BLaER1 treated with 17β-estradiol and CSF1 and Interleukin-3, amounts not matched to agents 10 nM and 100 nM (cell line): ENCODE measurements at regions not wholly inside any gene's neighbourhood (a gene's known extent, or its start where the extent isn't known, plus 50 kb on each side); places are given as distances from the start of the nearest gene placed in this dataset.

Source experiments
- H3K27ac ChIP-seq, 11 experiments: shearing (Covaris generic); formaldehyde crosslinking; 2 replicates each; pipeline ENCODE4 v1.8.1; 2022
- H3K27me3 ChIP-seq, 11 experiments: shearing (Covaris generic); formaldehyde crosslinking; 2 replicates each; pipeline ENCODE4 v1.8.1; 2022
- H3K36me3 ChIP-seq, 11 experiments: shearing (Covaris generic); formaldehyde crosslinking; 2 replicates each; pipeline ENCODE4 v1.8.1; 2022
- H3K4me1 ChIP-seq, 10 experiments: shearing (Covaris generic); formaldehyde crosslinking; 2 replicates each; pipeline ENCODE4 v1.8.1; 2022
- H3K4me2 ChIP-seq, 11 experiments: shearing (Covaris generic); formaldehyde crosslinking; 2 replicates each; pipeline ENCODE4 v1.8.1; 2022
- H3K4me3 ChIP-seq, 10 experiments: shearing (Covaris generic); formaldehyde crosslinking; 2 replicates each; pipeline ENCODE4 v1.8.1; 2022
- H3K9ac ChIP-seq, 11 experiments: shearing (Covaris generic); formaldehyde crosslinking; 2 replicates each; pipeline ENCODE4 v1.8.1; 2022
- H3K9me3 ChIP-seq, 11 experiments: shearing (Covaris generic); formaldehyde crosslinking; replicated peaks in 1 of 11; 2 replicates each; pipeline ENCODE4 v1.8.1; 2022
- H4K20me1 ChIP-seq, 11 experiments: shearing (Covaris generic); formaldehyde crosslinking; 2 replicates each; pipeline ENCODE4 v1.8.1; 2022
- Cebpa-rat ChIP-seq, 11 experiments: shearing (Covaris generic); IDR thresholded peaks; 2 replicates each; pipeline ENCODE4 v1.8.1; 2022

DNA sequence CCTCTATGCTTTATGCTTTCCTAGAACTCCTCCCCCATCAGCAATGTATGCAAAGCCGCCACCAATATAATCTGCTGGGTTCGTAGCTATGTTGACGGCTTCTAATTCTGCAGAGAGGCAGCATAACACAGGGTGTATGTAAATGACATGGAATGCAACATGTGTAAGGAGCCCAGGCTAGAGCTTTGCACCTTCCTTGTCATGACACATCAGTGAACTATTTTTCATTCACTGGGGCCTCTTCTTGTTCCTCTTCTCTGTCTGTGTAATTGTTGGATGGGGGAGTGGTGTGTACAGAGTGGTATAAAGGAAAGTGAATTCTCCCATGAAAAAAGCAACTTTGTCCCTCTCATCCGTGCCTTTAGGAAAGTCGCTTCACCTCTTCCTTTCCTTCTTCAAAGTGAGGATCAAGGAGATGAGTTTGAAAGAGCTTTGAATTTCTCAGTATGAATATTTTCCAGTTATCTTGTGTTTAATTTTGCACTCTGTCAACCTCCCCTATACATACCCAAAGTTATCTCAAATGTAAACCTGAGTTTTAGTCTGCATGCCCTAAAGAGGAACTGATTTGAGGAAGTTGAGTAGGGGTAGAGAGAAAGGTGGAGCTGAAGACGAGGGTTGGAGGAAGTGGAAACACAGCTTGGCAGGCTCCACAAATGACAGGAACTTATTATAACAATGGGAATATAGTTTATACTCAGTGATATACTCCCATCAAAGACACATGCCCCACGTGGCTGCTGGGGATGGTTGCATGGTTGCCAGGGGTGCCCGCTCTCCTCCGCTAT, 74.9 kb upstream of the ARL4C start:
- H3K9ac ChIP-seq: no peak overlapping the region
- no peak for TF ChIP-seq Cebpa-rat (IDR thresholded peaks at IDR 0.05)
- peak overlapping the region in 8 of 11 experiments; percentile 2 to 74 (median 52); a peak in 14 of 22 replicates for H3K27ac ChIP-seq
- peaks cover 0 to 22% (median 7%) of the 10 kb centered on the region in 11 experiments; a peak in 12 of 22 replicates for H3K9me3 ChIP-seq
- peak overlapping the region; percentile 63 to 89 (median 77) for H3K4me2 ChIP-seq
- no peaks in the 10 kb centered on the region; a peak in 1 of 22 replicates for H4K20me1 ChIP-seq
- H3K4me1 ChIP-seq: peaks cover 42 to 99% (median 77%) of the 10 kb centered on the region in 10 experiments
- no peaks in the 10 kb centered on the region for H3K27me3 ChIP-seq
- H3K4me3 ChIP-seq: no peak overlapping the region; a peak in 1 of 20 replicates
- H3K36me3 ChIP-seq: no peaks in the 10 kb centered on the region

DNA sequence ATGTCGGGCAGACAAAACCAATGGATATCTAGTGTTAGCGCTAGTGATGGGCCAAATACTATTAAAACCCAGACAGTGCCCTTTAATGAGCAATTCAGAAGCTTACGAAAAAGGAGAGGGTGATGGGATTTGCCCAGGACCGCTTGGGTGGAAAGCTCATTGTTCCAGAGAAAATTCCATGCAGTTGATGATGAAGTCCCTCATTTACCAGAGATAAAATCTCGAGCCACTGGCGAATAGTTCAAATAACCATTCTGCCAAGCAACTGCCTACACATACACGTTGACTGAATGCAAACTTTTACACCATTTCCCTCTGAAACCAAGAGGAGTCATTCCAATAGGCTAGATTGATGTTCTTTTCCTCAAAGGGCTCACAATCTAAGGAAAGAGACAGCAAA, 73.6 kb upstream of the ARL4C start:
- H3K4me1 ChIP-seq: peaks cover 42 to 100% (median 83%) of the 10 kb centered on the region in 10 experiments
- no peaks in the 10 kb centered on the region for H3K27me3 ChIP-seq
- H3K9me3 ChIP-seq: peaks cover 0 to 20% (median 7%) of the 10 kb centered on the region in 11 experiments; a peak in 12 of 22 replicates
- TF ChIP-seq Cebpa-rat (IDR thresholded peaks at IDR 0.05): no peak
- peak overlapping the region in 2 of 10 experiments; percentile 12 to 30; a peak in 2 of 20 replicates for H3K4me3 ChIP-seq
- peak overlapping the region in 5 of 11 experiments; percentile 4 to 64 (median 61); a peak in 8 of 22 replicates for H3K9ac ChIP-seq
- H4K20me1 ChIP-seq: no peaks in the 10 kb centered on the region; a peak in 1 of 22 replicates
- H3K4me2 ChIP-seq: peak overlapping the region; percentile 63 to 89 (median 77)
- H3K36me3 ChIP-seq: no peaks in the 10 kb centered on the region
- H3K27ac ChIP-seq: peak overlapping the region in 7 of 11 experiments; percentile 25 to 77 (median 66); a peak in 15 of 22 replicates

DNA sequence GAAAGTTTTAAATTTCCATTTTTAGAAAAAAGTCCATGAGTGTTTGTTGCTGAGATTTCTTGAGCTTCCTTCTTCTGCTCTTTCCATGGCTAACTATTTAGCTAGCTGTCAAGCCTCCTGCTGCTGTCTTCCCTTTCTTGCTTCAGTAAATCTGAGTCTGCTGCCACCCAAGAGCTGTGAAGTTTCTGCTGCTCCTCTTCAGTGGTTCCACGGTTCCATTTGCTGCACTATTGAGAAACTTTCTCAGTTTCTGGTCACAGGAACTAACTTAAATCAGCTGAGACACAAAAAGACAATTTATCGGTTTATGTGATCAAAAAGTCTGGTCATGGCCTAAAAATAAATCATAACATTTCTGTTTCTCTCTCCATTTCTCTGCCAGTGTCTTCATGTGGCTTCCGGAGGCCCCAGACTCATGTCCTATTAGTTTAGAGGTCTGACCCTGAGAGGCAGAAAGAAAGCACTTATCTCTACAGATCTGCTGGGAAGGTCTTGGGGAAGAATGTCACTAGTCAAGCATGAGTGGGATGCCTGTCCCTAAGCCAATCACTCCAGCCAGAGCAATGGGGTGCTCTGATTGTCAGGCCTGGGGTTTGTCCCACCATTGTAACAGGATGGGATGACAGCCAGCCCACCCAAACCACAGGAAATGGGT, 73.0 kb upstream of the ARL4C start:
- peak in 4 of 11 experiments; percentile 13 to 80 (median 38); a peak in 3 of 22 replicates for TF ChIP-seq Cebpa-rat (IDR thresholded peaks at IDR 0.05)
- Histone ChIP-seq H3K27me3 (no peaks in the 10 kb centered on the region), H3K9me3 (peaks cover 0 to 16% (median 7%) of the 10 kb centered on the region in 11 experiments; a peak in 10 of 22 replicates), H3K27ac (peak overlapping the region in 9 of 11 experiments; percentile 25 to 77 (median 64); a peak in 17 of 22 replicates), H3K4me1 (peaks cover 42 to 100% (median 89%) of the 10 kb centered on the region in 10 experiments), H3K4me2 (peak overlapping the region; percentile 63 to 89 (median 77)), H4K20me1 (no peaks in the 10 kb centered on the region; a peak in 1 of 22 replicates), H3K36me3 (no peaks in the 10 kb centered on the region), H3K4me3 (peak overlapping the region in 2 of 10 experiments; percentile 12 to 30; a peak in 2 of 20 replicates), H3K9ac (peak overlapping the region in 6 of 11 experiments; percentile 4 to 64 (median 45); a peak in 9 of 22 replicates)

DNA sequence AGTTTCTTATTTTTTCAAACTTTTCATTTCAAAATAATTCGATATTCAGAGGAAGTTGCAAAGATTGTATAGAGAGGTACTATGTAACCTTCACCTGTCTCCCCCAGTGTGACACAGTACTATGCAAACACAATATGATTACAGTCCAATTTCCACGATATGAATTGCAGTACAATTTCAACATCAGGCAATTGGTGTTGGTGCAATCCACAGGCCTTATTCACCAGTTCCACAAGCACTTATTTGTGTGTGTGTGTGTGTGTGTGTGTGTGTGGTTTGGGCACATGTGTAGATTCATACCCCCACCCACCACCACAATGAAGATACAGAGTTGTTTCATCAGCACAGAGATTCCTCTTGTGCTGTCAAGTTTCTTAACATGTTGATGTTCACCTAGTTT, 69.7 kb upstream of the ARL4C start:
- Histone ChIP-seq H3K4me2 (peak overlapping the region in 7 of 11 experiments; percentile 59 to 89 (median 79); a peak in 13 of 22 replicates), H3K9ac (no peak overlapping the region), H3K27ac (peak overlapping the region in 1 of 11 experiments; percentile 74; a peak in 1 of 22 replicates), H4K20me1 (no peaks in the 10 kb centered on the region; a peak in 1 of 22 replicates), H3K4me3 (no peak overlapping the region), H3K4me1 (peaks cover 31 to 82% (median 80%) of the 10 kb centered on the region in 10 experiments), H3K27me3 (no peaks in the 10 kb centered on the region), H3K9me3 (peaks cover 0 to 3% (median 2%) of the 10 kb centered on the region in 11 experiments; a peak in 14 of 22 replicates), H3K36me3 (no peaks in the 10 kb centered on the region)
- TF ChIP-seq Cebpa-rat (IDR thresholded peaks at IDR 0.05): 0 out of 22 replicates have a peak, but pooled peaks of 1 of the 11 experiments have one; percentile 9

DNA sequence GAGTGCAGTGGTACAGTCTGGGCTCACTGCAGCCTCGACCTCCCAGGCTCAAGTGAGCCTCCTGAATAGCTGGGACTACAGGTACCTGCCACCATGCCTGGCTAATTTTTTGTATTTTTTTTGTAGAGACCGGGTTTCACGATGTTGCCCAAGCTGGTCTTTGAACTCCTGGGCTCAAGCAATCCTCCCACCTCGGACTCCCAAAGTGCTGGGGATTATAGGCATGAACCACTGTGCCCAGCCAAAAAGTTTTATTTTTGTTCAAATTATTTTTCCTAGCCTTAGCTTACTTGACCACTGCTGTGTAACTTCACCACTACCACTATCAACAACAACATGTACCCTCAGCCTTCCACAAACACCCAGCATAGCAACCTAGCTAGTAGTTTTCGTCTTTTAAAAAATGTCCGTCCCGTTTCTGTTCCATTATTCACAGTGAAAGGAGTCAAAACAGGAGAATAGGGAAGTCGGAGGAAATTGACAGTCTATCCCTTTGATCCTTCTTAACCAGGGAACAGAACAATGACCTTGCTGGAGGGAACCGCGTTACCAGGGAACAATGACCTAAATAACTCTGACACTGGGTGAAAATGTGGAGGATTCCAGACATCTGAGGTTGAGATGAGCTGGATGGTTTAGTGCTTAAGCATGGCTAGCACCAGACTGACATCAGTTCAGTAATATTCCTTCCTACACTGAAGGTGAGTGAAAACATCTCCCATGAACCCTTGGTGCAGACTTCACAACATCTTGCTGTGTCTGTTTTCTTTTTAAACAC, 69.2 kb upstream of the ARL4C start:
- H4K20me1 ChIP-seq: no peaks in the 10 kb centered on the region
- TF ChIP-seq Cebpa-rat (IDR thresholded peaks at IDR 0.05): no peak

DNA sequence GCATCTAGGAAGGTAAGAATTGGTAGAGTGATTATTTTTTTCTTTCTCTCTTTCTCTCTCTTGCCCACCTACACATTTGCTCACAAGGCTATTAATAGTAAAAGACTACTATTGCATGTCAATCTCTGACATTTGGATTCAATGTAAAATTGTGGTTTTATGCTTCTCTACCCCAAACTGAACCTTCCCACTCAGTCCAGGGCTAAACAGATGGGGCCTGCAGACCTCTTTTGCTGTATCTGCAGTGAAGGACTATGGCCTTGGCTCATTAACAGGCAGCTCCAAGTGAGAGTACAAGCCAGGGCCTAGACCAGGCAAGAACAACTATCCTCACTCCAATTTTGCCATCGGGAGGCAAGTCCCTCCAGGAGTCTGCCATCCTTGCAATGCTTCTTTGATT, 68.3 kb upstream of the ARL4C start:
- TF ChIP-seq Cebpa-rat (IDR thresholded peaks at IDR 0.05): no peak
- H3K27ac ChIP-seq: peak overlapping the region in 3 of 11 experiments; percentile 28 to 74 (median 48); a peak in 5 of 22 replicates
- no peaks in the 10 kb centered on the region for H3K27me3 ChIP-seq
- peaks cover 16 to 67% (median 65%) of the 10 kb centered on the region in 10 experiments for H3K4me1 ChIP-seq
- H3K4me3 ChIP-seq: no peak overlapping the region; a peak in 1 of 20 replicates
- peak overlapping the region in 4 of 11 experiments; percentile 17 to 64 (median 32); a peak in 5 of 22 replicates for H3K9ac ChIP-seq
- H3K9me3 ChIP-seq: peaks cover 12 to 17% (median 16%) of the 10 kb centered on the region in 11 experiments; a peak in 19 of 22 replicates
- H3K36me3 ChIP-seq: no peaks in the 10 kb centered on the region
- no peaks in the 10 kb centered on the region for H4K20me1 ChIP-seq
- H3K4me2 ChIP-seq: peak overlapping the region in 9 of 11 experiments; percentile 31 to 89 (median 77); a peak in 18 of 22 replicates

More for the DNA sequence above, 69.2 kb upstream of the ARL4C start:
- Histone ChIP-seq H3K9ac (peak overlapping the region in 1 of 11 experiments; percentile 64; a peak in 3 of 22 replicates), H3K4me2 (peak overlapping the region in 8 of 11 experiments; percentile 59 to 89 (median 78); a peak in 17 of 22 replicates), H3K36me3 (no peaks in the 10 kb centered on the region), H3K27ac (peak overlapping the region in 2 of 11 experiments; percentile 48 to 74; a peak in 5 of 22 replicates), H3K4me1 (peaks cover 25 to 76% (median 74%) of the 10 kb centered on the region in 10 experiments), H3K4me3 (no peak overlapping the region), H3K27me3 (no peaks in the 10 kb centered on the region), H3K9me3 (peaks cover 4 to 9% (median 8%) of the 10 kb centered on the region in 11 experiments; a peak in 19 of 22 replicates)

DNA sequence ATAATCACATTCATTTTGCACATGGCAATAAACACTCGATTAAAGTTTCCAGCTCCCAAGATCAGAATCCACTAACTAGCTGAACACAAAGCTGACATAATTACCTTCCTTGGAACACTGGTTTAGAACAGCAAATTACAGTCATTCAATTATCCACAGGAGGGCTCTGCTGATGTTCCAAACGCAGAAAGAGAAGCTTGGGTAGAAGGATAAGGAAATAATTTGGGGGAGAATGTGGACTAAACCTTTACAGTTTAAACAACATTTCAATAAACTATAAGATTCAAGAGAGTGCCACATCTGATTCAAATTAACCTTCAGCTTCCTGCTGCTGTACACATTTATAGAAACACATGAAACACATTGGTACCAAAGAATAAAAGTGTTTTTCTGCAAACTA, 67.8 kb upstream of the ARL4C start:
- no peaks in the 10 kb centered on the region for H3K27me3 ChIP-seq
- no peaks in the 10 kb centered on the region for H3K36me3 ChIP-seq
- peak overlapping the region in 8 of 11 experiments; percentile 59 to 89 (median 78); a peak in 16 of 22 replicates for H3K4me2 ChIP-seq
- no peak for TF ChIP-seq Cebpa-rat (IDR thresholded peaks at IDR 0.05)
- H4K20me1 ChIP-seq: no peaks in the 10 kb centered on the region
- H3K4me3 ChIP-seq: no peak overlapping the region; a peak in 1 of 20 replicates
- peak overlapping the region in 3 of 11 experiments; percentile 28 to 74 (median 48); a peak in 6 of 22 replicates for H3K27ac ChIP-seq
- peaks cover 11 to 62% (median 60%) of the 10 kb centered on the region in 10 experiments for H3K4me1 ChIP-seq
- H3K9ac ChIP-seq: peak overlapping the region in 3 of 11 experiments; percentile 22 to 37 (median 34); a peak in 3 of 22 replicates
- H3K9me3 ChIP-seq: peaks cover 12 to 22% (median 17%) of the 10 kb centered on the region in 11 experiments; a peak in 19 of 22 replicates
